ENCODE measurements at regions not wholly inside any gene's neighbourhood (a gene's known extent, or its start where the extent isn't known, plus 50 kb on each side); places are given as distances from the start of the nearest gene placed in this dataset.
"Not testable (repeated sequence)": the region's sequence is repeated elsewhere in the genome, so short reads cannot be mapped to it uniquely, and the experiment has no call there.

DNA sequence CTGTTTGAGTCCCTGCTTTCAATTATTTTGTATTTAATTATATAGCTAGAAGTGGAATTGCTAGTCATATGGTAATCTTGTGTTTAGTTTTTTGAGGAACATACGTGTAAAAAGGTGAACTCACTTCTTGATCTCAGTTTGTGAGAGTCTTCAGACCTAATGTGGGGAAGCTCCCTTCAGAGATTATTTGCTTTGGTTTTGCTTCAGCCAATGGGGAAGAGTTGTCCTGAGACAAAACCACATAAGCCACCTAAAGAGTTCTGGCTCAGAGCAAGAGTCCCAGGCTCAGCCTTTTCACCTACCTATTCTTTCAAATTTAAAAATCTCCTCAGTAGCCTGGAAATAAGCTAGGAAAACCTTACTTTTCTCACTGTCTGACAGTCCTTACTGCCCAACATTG lies 138.4 kb downstream of the UCK2 start:
- no peak for DNase-seq

DNA sequence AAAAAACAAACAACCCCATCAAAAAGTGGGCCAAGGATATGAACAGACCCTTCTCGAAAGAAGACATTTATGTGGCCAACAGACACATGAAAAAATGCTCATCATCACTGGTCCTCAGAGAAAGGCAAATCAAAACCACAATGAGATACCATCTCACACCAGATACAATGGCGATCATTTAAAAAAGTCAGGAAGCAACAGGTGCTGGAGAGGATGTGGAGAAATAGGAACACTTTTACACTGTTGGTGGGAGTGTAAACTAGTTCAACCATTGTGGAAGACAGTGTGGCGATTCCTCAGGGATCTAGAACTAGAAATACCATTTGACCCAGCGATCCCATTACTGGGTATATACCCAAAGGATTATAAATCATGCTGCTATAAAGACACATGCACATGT lies 142.0 kb downstream of the UCK2 start:
- DNase-seq = not testable (repeated sequence)

- DNase-seq = no peak
Observed at GRCh38 chr1:165974598-165975131, 147.3 kb downstream of the UCK2 start.

- DNase-seq = no peak
Observed at GRCh38 chr1:165988275-165988674, 160.9 kb downstream of the UCK2 start.

- DNase-seq = no peak
Observed at GRCh38 chr1:165988817-165989216, 161.4 kb downstream of the UCK2 start.

DNA sequence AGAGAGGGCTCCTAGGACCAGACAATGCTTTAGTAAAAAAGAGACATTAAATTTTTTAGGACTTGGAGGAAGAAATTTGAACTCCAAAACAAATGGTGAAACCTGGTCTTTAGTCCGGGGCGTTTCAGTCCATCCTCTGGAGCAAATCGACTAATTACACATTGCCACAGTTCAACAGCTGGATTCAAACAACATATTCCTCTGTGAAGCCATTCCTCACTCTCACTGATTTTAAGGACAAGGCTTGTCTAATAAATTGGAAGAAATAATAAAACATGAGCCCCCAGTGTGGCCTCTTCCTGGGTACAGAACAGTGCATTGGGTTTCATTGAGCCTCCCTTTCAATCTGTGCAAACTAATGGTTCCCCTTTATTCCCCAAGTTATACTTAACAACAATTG lies 165.1 kb downstream of the UCK2 start:
- no peak for DNase-seq

GRCh38 chr1:165994107-165994506 lies 166.7 kb downstream of the UCK2 start:
- DNase-seq = no peak

GRCh38 chr1:165999826-166000225 lies 167.0 kb downstream of the FAM78B start:
- no peak for DNase-seq

- no peak for DNase-seq
Observed at GRCh38 chr1:166007176-166007575, 159.6 kb downstream of the FAM78B start.

DNA sequence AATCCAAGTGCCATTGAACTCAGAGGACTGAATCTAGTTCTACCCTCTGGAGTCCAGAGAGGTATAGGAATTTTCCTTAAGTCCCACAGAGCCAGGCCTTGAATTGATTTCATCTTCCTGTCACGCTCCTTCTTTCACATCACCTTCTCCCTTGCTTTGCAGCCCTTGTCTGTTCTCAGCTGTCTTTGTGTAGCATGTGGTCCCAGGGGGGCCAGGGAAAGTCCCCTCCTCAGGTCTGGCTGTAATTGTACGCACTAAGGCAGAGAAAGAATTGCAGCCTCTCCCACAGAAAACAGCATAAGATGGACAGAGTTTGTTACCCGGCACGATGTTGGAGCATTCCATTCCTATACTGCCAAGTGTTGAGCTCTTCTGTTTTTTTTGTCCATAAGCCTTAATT lies 153.6 kb downstream of the FAM78B start:
- DNase-seq = no peak

GRCh38 chr1:166017395-166017794 lies 149.4 kb downstream of the FAM78B start:
- DNase-seq = peak; percentile 15
